ENCODE measurements at regions not wholly inside any gene's neighbourhood (a gene's known extent, or its start where the extent isn't known, plus 50 kb on each side); places are given as distances from the start of the nearest gene placed in this dataset.

DNA sequence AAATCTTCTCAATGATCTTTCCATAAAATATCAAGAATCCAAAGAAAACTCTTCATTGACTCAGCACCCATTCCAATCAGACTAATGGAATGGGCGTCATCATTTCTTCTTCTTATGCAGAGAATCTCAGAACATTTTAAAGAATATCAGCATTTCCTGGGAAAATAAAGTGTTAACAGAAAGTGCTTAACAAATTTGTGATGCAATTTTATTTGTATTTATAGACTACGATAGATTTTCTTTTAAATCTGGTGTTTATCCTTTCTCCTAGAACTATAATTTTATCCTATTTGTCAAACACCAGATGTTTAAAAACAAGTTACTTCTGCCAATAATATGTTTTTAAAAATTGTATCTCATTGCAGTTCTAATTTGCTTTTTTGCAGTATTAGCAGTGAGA is 330.7 kb downstream of the COL12A1 start:
- no peak for TF ChIP-seq CSDC2 (CRISPR knock-in tag; IDR thresholded peaks at IDR 0.05)
- no peak for TF ChIP-seq BACH2 (CRISPR knock-in tag; IDR thresholded peaks at IDR 0.05; ENCODE audit: borderline replicate concordance)
- TF ChIP-seq PPARA (CRISPR knock-in tag; IDR thresholded peaks at IDR 0.05; ENCODE audit: borderline replicate concordance) = no peak
- no peak for TF ChIP-seq ZFP3 (CRISPR knock-in tag; IDR thresholded peaks at IDR 0.05)
- no peak for TF ChIP-seq ESRRG (CRISPR knock-in tag; IDR thresholded peaks at IDR 0.05)
- no peak for ATAC-seq

GRCh38 chr6:74872754-74873476 is 332.9 kb downstream of the COL12A1 start:
- no peak for ATAC-seq
- TF ChIP-seq TOX (CRISPR knock-in tag; IDR thresholded peaks at IDR 0.05; ENCODE audit: borderline replicate concordance) (no peak), ZNF565 (CRISPR knock-in tag; conservative IDR thresholded peaks at IDR 0.05; ENCODE audit: low read depth) (no peak), ARNTL (CRISPR knock-in tag; IDR thresholded peaks at IDR 0.05; ENCODE audit: borderline replicate concordance, low read depth) (no peak), SNAI2 (CRISPR knock-in tag; IDR thresholded peaks at IDR 0.05) (no peak), ZNF8 (CRISPR knock-in tag; IDR thresholded peaks at IDR 0.05) (no peak), BACH2 (CRISPR knock-in tag; IDR thresholded peaks at IDR 0.05; ENCODE audit: borderline replicate concordance) (no peak), ZNF70 (CRISPR knock-in tag; IDR thresholded peaks at IDR 0.05) (no peak)
- TF ChIP-seq, protein P1, sequence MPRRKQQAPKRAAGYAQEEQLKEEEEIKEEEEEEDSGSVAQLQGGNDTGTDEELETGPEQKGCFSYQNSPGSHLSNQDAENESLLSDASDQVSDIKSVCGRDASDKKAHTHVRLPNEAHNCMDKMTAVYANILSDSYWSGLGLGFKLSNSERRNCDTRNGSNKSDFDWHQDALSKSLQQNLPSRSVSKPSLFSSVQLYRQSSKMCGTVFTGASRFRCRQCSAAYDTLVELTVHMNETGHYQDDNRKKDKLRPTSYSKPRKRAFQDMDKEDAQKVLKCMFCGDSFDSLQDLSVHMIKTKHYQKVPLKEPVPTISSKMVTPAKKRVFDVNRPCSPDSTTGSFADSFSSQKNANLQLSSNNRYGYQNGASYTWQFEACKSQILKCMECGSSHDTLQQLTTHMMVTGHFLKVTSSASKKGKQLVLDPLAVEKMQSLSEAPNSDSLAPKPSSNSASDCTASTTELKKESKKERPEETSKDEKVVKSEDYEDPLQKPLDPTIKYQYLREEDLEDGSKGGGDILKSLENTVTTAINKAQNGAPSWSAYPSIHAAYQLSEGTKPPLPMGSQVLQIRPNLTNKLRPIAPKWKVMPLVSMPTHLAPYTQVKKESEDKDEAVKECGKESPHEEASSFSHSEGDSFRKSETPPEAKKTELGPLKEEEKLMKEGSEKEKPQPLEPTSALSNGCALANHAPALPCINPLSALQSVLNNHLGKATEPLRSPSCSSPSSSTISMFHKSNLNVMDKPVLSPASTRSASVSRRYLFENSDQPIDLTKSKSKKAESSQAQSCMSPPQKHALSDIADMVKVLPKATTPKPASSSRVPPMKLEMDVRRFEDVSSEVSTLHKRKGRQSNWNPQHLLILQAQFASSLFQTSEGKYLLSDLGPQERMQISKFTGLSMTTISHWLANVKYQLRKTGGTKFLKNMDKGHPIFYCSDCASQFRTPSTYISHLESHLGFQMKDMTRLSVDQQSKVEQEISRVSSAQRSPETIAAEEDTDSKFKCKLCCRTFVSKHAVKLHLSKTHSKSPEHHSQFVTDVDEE (CRISPR knock-in tag; IDR thresholded peaks at IDR 0.05) = no peak

DNA sequence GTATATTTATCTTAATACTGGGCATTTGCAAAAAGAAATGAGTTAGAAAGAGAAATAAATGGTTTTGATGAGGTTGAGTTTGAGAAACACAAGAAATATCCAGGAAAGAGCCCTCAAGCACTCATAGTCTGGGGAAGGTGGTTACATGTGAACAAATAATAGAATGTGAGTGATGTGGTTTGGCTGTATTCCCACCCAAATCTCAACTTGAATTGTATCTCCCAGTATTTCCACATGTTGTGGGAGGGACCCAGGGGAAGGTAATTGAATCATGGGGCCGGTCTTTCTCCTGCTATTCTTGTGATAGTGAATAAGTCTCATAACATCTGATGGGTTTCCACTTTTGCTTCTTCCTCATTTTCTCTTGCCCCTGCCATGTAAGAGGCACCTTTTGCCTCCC is 334.1 kb downstream of the COL12A1 start:
- ATAC-seq = no peak
- no peak for TF ChIP-seq GLIS3 (CRISPR knock-in tag; IDR thresholded peaks at IDR 0.05)
- TF ChIP-seq ZNF70 (CRISPR knock-in tag; IDR thresholded peaks at IDR 0.05) = no peak
- TF ChIP-seq TCF4 (CRISPR knock-in tag; IDR thresholded peaks at IDR 0.05; ENCODE audit: borderline replicate concordance) = no peak
- TF ChIP-seq RARB (CRISPR knock-in tag; IDR thresholded peaks at IDR 0.05) = no peak
- TF ChIP-seq ISL1 (CRISPR knock-in tag; IDR thresholded peaks at IDR 0.05) = no peak
- TF ChIP-seq, protein P1 (CRISPR knock-in tag; IDR thresholded peaks at IDR 0.05) = no peak
- no peak for TF ChIP-seq SNAI2 (CRISPR knock-in tag; IDR thresholded peaks at IDR 0.05)
- TF ChIP-seq TOX (CRISPR knock-in tag; IDR thresholded peaks at IDR 0.05; ENCODE audit: borderline replicate concordance) = no peak
- TF ChIP-seq OSR1 (CRISPR knock-in tag; IDR thresholded peaks at IDR 0.05) = no peak
- TF ChIP-seq ZFP30 (CRISPR knock-in tag; IDR thresholded peaks at IDR 0.05) = no peak
- no peak for TF ChIP-seq CSDC2 (CRISPR knock-in tag; IDR thresholded peaks at IDR 0.05)
- TF ChIP-seq ZFP3 (CRISPR knock-in tag; IDR thresholded peaks at IDR 0.05) = no peak
- TF ChIP-seq ESRRG (CRISPR knock-in tag; IDR thresholded peaks at IDR 0.05) = no peak
- no peak for TF ChIP-seq POU6F1 (CRISPR knock-in tag; IDR thresholded peaks at IDR 0.05; ENCODE audit: borderline replicate concordance, low read depth)
- TF ChIP-seq CREB5 (CRISPR knock-in tag; IDR thresholded peaks at IDR 0.05; ENCODE audit: low read depth) = no peak
- TF ChIP-seq BACH2 (CRISPR knock-in tag; IDR thresholded peaks at IDR 0.05; ENCODE audit: borderline replicate concordance) = no peak
- no peak for TF ChIP-seq ARNTL (CRISPR knock-in tag; IDR thresholded peaks at IDR 0.05; ENCODE audit: borderline replicate concordance, low read depth)
- no peak for TF ChIP-seq ZNF565 (CRISPR knock-in tag; conservative IDR thresholded peaks at IDR 0.05; ENCODE audit: low read depth)
- no peak for TF ChIP-seq ZNF8 (CRISPR knock-in tag; IDR thresholded peaks at IDR 0.05)
- TF ChIP-seq ZC3H10 (CRISPR knock-in tag; IDR thresholded peaks at IDR 0.05) = no peak

Measured in SK-N-SH treated with all-trans-retinoic acid at 6 μM for 48 hours (cell line).